HUDEP-2 (cell line): ENCODE measurements at regions not wholly inside any gene's neighbourhood (a gene's known extent, or its start where the extent isn't known, plus 50 kb on each side); places are given as distances from the start of the nearest gene placed in this dataset.
"Not testable (repeated sequence)": the region's sequence is repeated elsewhere in the genome, so short reads cannot be mapped to it uniquely, and the experiment has no call there.

ENCODE experiments used
- DNase-seq, 76 experiments: peaks; one replicate each; lab custom pipeline; 2025; ENCODE audit not compliant: unreplicated experiment in 76 of 76; lab: John Stamatoyannopoulos, UW

DNA sequence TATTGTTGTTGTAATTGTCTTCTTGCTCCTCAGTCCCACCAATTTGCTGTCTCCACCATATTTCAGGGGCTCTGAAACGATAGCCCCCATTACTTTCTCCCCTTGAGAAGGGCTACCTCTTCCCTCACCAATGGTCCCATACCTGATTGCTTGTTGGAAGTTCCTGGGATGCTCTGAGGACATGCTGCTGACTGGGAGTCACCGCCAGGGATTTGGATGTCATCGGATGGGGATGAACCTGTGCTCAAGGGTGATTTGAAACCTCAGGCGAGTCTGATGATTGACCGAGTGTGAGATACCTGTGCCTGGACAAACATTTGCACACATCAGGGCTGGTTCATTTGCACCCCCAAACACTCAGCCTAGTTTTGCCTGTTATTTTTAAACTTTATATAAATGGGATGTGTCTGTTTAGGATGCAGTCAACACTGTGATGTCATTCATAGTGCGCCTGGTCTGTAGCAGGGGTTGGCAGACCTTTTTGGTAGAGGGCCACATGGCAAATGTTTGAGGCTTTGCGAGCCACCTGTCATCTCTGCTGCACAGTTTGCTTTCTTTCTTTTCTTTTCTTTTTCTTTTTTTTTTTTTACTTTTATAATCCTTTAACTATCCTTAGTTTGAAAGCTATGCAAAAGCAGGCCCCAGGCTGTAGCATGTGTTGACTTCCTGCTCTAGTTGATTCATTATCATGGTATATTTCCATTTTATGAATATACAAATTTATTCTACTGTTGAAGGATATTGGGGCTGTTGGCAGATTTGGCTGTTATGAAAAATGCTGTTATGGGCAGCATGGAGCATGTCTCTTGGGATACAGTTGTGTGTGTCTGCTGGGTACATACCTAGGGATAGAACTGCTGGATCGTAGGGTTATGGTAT lies 118.5 kb upstream of the PHACTR3 start:
- DNase-seq: no peak

DNA sequence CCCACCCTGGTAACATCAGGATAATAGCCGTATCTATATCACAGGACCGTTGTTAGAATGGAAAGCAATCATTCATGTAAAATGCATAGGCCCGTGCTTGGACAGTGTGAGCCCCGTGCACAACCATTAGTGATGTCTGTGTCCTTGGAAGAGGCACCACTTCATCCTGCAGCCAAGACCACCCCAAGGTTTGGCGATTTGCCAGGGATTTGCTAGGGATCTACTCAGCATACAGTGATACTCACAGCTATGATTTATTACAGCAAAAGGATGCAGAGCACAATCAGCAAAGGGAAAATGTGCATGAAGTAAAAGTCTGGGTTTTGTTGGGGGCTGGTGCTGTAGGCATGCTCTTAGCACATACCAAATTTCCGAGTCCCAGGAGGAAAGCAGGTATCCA lies 115.9 kb upstream of the PHACTR3 start:
- DNase-seq: not testable (repeated sequence)

DNA sequence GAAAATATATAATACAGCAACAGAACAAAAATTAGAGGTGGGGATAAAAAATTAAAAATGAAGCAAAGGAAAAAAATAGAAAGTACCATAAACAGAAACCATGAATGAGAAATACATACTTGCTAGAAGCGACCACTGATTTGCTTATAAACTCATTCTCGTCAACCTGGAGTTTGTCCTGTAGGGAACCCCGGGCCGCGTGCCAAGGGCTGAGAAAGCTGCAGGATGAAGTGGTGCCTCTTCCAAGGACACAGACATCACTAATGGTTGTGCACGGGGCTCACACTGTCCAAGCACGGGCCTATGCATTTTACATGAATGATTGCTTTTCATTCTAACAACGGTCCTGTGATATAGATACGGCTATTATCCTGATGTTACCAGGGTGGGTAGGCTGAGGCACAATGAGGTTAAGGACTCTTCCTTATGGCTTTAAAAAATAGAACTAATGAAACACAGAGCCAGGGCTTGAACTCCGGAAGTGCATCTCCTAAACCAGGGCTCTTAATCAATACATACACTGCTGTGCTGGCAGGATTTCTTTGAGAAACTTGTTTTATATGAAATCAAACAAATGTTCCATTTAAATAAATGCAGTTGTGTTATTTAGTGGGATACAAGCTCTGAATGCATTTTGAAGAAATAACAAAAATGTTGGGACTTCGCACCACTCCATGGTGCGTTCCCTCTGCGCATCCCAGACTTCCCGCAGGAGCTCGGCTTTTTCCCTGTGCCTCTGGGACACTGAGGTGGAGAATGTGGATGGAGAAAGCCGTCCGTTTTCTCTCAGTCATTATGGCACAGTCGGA lies 113.9 kb upstream of the PHACTR3 start:
- DNase-seq: not testable (repeated sequence)

DNA sequence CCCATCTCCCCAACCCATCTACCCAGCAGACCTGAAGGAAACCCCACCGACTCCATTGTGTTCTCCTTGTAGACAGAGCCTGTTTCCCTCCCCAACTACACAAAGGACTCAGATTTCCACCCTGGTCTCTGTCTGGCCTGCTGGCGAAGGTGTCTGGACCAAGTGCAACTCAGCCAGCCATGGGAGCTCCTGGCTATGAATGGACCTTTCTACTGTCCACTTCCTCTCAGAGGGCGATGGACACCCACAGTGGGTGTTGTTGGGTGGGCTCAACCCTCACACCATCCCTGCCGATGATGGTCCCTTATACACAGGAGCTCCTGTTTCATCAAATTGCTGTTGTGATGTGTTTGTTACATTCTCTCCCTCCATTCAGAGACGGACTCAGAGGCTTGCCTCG lies 112.5 kb upstream of the PHACTR3 start:
- no peak for DNase-seq

DNA sequence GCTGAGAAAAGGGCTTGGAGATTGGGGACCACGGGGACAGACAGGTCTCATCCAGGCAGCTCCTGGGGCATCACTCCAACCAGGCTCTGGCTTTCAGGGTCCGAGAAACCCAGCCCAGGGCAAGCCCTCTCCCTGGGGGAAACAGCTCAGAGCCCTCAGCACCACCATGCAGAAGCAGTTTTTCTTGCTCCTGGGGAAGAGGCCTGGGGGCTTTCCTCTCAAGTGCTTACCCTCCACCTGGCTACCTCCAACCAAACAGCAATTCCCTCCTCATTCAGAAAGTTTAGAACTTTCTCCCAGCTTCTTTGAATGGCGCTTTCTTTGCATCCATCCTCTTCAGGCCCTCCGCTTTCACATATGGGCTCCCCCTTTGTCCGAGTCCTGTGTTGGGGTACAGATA lies 110.4 kb upstream of the PHACTR3 start:
- DNase-seq: no peak

DNA sequence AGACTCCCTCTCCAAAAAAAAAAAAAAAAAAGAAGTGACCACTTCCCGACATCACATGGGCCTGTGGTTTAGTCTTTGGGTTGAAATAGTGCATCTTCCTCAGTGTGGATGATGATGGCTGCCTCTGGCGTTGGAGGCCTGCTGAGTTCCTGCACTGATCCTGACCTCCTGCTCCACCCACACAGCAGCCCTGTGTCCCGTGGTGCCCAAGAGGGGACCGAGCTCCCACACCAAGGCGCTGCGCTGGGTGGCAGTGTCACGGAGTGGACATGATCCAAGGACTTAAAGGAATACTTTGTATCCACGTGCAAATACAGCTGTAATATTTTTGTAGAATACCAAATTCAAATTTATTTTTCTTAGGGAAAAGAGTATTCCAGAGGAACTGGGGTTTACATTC lies 109.2 kb upstream of the PHACTR3 start:
- DNase-seq: no peak

DNA sequence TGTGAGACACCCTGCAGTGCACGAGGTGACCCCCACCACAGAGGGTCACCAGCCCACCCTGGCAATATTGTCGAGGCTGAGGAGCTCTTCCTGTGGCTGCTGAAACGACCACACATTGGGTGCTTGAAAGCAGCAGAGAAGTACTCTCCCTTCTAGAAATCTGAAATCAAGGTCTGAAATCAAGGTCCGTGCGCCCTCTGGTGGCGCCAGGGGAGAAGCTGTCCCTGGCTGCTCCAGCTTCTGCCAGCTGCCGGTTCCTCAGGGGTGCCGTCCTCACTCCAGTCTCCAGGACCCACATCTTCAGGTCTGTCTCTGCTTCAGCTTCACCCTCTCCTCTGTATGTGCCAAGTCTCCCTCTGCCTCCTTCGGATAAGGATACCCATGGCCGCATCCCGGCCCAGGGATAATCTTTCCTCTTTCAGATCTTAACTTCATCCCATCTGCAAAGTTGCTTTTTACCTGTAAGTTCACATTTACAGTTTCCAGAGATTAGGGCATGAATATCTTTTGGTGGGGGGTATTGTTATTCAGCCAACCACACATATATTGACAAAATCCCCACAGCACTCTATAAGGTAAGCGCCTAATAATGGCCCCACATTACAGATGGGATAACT lies 108.3 kb upstream of the PHACTR3 start:
- peak in 51 of 76 experiments; percentile 3 to 58 (median 22) for DNase-seq

DNA sequence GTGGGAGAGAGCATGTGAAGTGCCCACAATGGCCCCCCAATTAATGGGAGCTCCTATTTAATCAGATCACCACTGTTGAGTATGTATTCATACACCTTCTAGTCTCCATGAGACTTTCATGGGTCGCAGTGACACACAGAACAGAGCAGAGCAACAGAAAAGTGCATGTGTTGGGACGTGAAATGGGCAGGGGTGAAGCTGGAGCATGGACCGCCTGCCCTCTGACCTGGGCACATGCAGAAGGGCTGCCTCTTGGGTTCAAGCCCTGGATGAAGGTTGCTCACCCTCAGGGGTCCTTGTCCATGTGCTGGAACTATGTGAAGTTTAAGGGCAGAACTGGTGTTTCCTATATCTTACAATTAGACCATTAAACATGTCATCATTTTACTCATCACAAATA lies 106.0 kb upstream of the PHACTR3 start:
- no peak for DNase-seq

DNA sequence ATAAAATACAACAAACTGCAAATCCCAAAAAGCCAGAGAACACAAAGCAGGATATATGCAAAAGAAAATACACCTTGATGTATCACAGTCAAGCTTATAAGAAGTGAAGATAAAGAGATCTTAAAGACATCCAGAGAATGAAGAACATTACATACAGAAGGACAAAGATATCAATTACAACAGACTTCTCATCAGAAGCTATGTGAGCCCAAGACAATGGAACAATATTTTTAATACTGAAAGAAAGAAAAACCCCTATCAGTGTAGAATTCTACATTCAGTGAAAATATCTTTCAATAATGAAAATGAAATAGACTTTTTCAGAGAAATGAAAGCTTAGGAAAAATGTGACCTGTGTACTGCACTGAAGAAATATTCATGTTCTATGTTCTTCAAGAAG lies 104.5 kb upstream of the PHACTR3 start:
- DNase-seq: no peak

DNA sequence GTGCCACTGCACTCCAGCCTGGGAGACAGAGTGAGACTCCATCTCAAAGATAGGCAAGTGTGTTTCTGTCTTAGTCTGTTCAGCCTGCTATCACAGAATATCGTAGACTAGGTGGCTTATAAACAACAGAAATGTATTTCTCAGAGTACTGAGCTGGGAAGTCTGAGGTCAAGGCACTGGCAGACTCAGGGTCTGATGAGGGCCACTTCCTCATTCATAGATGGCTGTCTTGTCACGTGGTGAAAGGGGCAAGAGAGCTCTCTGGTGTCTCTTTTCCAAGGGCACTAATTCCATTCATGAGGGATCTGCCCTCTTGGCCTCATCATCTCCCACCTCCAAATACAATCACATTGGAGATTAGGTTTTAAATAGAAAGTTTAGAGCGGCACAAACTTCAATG lies 95.6 kb upstream of the PHACTR3 start:
- no peak for DNase-seq

DNA sequence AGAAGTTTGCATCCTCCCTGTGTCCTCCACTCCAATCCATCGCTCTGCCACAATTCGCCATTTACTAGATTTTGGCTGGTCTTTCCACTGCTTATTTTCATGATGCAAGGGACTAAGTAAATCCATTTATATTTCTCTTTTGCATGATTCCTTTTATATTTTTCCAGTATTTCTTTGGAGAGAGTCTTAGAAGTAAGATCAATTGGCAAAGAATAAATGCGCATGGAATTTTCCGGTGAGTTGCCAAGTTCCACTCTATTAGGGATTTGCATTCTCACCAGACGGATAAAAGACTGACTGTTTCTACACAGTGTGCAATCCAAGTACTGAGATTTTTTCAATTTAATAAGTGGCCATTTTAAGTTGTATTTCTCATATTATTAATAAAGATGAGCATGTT lies 91.7 kb upstream of the PHACTR3 start:
- DNase-seq: no peak

DNA sequence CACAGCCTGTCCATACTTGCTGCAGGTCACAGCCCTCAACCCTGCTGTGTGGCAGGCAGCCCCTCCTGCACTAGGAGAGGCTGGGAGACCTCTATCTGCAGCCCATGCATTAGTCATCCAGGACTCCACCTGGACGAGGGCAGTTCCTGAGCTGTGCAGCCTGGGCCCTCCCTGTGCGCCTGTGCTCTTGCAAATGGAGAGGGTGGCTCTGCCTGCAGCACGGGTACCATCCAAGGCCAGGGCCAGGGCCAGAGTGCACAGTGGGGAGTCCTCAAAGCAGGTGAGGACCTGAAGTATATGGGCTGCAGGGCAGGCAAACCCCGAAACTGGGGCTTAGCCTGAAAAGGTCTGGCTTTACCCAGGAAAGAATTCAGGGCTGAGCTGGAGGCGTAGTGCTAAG lies 89.8 kb upstream of the PHACTR3 start:
- no peak for DNase-seq

DNA sequence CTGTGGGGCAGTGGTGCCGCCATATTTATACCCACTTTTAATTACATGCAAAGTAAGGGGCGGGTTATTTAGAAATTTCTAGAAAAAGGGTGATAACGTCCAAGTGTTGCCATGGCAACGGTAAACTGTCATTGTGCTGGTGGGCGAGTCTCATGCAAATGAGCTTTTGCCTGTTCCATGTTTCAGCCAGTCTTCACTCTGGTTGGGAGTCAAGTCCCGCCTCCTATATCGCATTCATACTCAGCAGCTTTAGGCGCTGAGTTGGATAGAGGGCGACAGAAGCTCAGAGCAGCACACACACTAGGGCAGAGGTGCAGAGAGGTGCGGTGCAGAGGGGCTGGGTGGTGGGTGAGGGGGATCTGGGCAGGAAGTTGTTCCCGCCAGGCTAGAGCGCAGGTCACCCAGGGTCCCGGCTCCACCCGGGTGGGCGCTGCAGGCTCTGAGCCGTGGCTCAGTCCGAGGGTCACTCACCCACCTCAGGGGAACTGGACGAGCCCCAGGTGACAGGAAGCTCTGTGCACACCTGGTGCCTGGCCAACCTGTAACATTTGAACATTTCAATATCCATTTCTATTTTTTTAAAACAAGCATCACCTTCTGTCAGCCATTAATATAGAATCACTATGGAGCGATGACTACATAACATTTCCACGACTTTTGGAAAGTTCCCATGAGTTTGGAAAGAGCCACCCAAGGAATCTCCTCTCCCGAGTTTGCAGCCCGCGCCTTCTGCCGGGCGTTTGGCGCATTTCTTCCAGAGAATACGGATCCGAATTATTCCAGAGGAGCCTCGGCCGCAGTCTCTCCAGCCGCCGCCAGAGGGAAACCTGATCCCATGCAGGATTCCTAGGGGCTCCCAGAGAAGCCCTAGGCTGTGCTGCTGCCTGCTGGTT lies 89.1 kb upstream of the PHACTR3 start:
- DNase-seq: peak in 18 of 76 experiments; percentile 1 to 40 (median 4)

DNA sequence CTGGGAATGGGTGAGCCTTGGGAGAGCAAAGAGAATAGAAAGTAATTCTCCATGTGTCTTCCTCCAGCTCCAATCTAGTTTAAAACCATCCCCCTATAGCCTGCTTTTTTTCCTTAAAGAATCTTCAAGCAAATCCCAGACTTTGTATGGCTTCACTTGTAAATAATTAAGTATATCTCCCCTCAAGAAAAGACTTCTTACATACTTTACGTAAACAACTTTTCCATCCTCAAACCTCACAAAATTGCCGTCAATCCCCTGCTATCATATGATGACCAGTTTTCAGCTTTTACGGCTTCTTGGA lies 88.5 kb upstream of the PHACTR3 start:
- no peak for DNase-seq

DNA sequence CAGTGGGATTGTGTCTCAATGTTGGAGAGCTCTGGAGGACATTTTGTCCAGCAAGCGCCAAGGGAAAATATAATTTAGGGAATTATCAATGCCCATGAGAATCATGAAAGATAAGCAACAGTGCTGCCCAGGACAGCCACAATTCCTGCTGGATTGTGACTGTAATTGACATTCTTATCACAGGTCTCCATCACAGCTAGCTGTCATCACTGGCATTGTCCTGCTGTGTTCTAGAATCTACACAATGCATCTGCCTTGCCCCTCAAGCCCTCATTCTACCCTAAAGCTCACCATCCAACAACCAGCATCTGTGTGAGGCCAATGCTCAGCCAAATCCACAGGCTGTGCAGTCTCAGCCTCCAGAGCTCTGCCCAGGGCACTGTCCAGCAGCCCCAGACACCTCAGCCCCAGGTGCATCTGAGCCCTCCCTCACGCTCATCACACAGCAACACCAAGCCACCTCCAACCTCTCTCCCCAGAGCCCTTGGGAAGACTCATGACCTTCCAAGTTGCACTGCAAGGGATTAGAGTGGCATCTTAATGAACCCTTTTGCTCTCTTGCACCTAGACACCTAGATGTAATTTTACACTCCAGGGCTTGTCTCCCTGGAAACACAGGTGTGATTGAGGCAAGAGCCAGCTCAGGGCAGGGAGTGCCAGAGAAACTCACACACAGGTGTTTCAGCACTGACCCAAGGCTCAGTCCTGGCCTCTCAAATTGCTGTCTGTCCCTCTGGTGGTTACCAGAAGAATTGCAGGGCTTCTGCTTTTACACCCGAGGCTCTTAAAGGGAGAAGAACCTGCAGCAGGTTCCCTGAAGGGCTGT lies 85.2 kb upstream of the PHACTR3 start:
- DNase-seq: peak in 28 of 76 experiments; percentile 2 to 43 (median 24)

DNA sequence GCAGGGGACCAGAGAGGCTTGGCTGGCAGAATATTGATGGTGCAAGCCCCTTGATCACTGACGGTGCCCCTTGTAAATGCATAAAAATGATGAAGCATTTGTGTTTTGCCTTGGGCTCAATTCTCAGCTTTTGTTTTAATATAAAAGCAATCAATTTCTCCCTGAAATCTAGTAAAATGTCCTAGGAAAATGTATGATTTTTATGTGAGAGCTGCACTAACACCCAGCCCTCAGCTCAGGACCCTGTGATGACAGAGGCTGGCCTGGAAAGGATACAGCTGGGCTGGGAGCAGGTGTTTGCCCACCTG lies 84.7 kb upstream of the PHACTR3 start:
- DNase-seq: no peak

DNA sequence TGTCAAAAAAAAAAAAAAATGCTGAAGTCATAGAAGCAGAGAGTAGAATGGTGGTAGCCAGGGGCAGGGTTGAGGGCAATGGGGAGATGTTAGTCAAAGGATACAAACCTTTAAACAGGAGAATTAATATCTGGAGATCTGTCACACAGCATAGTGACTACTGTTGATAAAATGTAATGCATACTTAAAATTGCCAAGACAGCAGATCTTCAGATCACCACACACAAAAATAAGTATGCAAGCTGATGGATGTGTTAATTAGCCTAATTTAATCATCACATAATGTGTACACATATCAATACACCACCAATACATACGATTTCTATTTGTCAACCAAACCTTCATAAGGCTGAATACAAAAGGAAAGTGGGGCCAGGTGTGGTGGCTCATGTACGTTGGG lies 83.5 kb upstream of the PHACTR3 start:
- no peak for DNase-seq

DNA sequence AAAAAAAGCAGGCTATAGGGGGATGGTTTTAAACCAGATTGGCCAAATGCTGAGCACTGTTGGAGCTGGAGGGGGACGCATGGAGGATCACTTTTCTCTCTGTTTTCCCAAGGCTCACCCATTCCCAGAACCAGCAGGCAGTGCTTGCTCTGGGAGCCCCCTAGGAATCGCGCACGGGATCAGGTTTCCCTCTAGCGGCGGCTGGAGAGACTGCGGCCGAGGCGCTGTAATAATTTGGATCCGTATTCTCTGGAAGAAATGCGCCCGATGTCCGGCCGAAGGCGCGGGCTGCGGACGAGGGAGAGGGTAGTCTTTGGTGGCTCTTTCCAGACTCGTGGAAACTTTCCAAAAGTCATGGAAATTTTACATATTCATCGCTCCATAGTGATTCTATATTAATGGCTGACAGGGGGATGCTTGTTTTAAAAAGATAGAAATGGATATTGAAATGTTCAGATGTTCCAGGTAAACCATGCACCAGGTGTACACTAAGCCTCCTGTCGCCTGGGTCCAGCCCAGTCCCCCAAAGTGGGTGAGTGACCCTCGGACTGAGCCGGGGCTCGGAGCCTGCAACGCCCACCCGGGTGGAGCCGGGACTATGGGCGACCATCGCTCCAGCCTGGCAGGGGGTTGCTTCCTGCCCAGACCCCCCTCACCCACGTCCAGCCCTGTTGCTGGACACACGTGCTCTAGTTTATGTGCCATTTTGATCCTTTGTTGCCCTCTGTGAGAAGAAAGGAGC lies 78.7 kb upstream of the PHACTR3 start:
- DNase-seq: peak in 30 of 76 experiments; percentile 1 to 47 (median 14)
